ENCODE measurements at regions not wholly inside any gene's neighbourhood (a gene's known extent, or its start where the extent isn't known, plus 50 kb on each side); places are given as distances from the start of the nearest gene placed in this dataset.

- Histone ChIP-seq H3K27ac (no peak overlapping the region), H3K36me3 (replicated peaks) (no peaks in the 10 kb centered on the region), H3K27me3 (replicated peaks) (no peaks in the 10 kb centered on the region), H3K4me3 (ENCODE audit: low read depth, low read length) (no peak overlapping the region)
- TF ChIP-seq, protein P1, sequence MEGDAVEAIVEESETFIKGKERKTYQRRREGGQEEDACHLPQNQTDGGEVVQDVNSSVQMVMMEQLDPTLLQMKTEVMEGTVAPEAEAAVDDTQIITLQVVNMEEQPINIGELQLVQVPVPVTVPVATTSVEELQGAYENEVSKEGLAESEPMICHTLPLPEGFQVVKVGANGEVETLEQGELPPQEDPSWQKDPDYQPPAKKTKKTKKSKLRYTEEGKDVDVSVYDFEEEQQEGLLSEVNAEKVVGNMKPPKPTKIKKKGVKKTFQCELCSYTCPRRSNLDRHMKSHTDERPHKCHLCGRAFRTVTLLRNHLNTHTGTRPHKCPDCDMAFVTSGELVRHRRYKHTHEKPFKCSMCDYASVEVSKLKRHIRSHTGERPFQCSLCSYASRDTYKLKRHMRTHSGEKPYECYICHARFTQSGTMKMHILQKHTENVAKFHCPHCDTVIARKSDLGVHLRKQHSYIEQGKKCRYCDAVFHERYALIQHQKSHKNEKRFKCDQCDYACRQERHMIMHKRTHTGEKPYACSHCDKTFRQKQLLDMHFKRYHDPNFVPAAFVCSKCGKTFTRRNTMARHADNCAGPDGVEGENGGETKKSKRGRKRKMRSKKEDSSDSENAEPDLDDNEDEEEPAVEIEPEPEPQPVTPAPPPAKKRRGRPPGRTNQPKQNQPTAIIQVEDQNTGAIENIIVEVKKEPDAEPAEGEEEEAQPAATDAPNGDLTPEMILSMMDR (IDR thresholded peaks at IDR 0.05; ENCODE audit: low read depth, low read length, missing control alignments), result no peak
- in situ Hi-C loops (cut with HindIII; ENCODE audit: low pct_ligation_motif_present, low sequenced_read_pairs), result no loop called here
- no peak for DNase-seq
Observed at GRCh38 chr5:155471027-155471426, 457.5 kb downstream of the KIF4B start.

DNA sequence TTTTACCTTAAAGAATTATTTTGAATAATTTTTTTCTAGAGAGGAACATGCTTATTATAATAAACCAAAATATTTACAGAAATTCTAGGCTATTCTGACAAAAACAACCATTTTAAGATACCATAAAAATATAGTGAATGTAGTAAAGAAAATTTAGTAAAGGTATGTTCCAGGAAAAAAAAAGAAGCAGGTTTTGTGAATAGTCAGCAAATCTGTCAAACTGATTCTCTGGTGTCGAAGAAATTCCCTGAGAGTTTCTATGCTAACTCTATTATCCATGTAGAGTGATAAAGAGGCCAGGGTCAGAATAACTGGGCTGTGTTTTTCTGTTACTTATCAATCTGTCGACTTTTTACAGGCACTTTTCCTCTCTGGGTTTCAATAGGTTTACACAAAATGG, 459.2 kb downstream of the KIF4B start:
- DNase-seq, result no peak
- Histone ChIP-seq H3K36me3 (replicated peaks) (no peaks in the 10 kb centered on the region), H3K4me3 (ENCODE audit: low read depth, low read length) (no peak overlapping the region), H3K27ac (no peak overlapping the region), H3K27me3 (replicated peaks) (no peaks in the 10 kb centered on the region)
- TF ChIP-seq, protein P1 (IDR thresholded peaks at IDR 0.05; ENCODE audit: low read depth, low read length, missing control alignments), result no peak
- in situ Hi-C loops (cut with HindIII; ENCODE audit: low pct_ligation_motif_present, low sequenced_read_pairs), result no loop called here

DNA sequence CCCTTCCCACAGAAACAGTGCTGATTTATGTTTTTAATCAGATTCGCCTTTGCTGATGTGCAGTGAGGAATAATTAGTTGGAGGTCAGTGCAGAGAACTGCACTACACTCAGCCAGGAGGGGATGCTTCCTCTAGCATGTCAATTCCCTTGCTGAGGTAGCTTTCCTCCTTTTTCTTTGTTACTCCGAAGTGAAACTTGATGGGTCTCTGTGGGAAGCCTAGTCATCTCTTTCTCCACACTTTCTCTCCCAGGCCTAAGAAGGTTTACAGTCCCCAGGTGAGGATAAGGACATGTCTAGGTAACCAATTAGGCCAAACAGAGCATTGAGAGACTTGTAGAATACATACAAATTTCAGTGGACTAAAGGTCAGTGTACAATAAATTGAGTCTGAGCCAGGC, 461.8 kb downstream of the KIF4B start:
- Histone ChIP-seq H3K27me3 (replicated peaks) (no peaks in the 10 kb centered on the region), H3K4me3 (ENCODE audit: low read depth, low read length) (no peak overlapping the region), H3K27ac (no peak overlapping the region), H3K36me3 (replicated peaks) (no peaks in the 10 kb centered on the region)
- TF ChIP-seq, protein P1 (IDR thresholded peaks at IDR 0.05; ENCODE audit: low read depth, low read length, missing control alignments), result no peak
- no peak for DNase-seq
- in situ Hi-C loops (cut with HindIII; ENCODE audit: low pct_ligation_motif_present, low sequenced_read_pairs), result no loop called here

DNA sequence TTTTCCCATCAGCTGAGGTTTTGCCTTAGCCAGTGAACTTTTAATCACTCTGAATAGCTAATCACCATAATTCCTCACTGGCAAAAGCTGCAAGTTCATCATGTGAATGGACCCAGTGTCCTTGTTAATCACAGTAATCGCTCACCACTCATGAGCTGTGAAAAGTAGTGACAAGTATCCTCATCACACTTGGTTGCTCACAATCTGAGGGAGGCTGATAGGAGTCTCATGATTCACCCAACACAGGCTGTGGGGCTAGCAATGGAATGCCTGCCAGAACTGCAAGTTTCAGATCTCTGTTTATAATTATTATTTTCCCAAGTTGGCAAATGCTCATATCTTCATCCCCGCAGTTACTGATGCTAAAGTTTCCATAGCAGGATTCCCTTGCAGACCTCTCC, 467.2 kb downstream of the KIF4B start:
- no peaks in the 10 kb centered on the region for H3K27me3 ChIP-seq (replicated peaks)
- H3K36me3 ChIP-seq (replicated peaks), result no peaks in the 10 kb centered on the region
- TF ChIP-seq, protein P1 (IDR thresholded peaks at IDR 0.05; ENCODE audit: low read depth, low read length, missing control alignments), result no peak
- in situ Hi-C loops (cut with HindIII; ENCODE audit: low pct_ligation_motif_present, low sequenced_read_pairs), result no loop called here
- DNase-seq, result no peak
- no peak overlapping the region for H3K4me3 ChIP-seq (ENCODE audit: low read depth, low read length)
- H3K27ac ChIP-seq, result no peak overlapping the region

DNA sequence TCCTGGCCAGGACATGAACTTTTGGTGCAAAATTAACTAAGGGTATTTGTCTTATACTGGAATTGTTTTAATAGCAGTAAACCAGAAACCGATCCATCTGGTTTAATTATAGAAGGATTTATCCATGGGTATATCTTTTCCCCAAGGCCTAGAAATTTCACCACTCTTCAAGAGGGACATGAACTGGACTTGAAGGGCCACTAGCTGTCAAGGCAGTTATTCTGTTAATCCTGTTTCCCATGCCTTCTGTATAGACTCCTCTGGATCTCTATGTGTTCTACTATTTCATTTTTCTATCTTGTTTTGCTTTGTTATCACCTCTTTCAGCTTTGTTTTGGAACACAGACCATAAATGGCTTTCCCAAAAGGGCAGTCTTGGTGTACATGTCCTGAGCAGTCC, 467.6 kb downstream of the KIF4B start:
- TF ChIP-seq, protein P1 (IDR thresholded peaks at IDR 0.05; ENCODE audit: low read depth, low read length, missing control alignments), result no peak
- Histone ChIP-seq H3K4me3 (ENCODE audit: low read depth, low read length) (no peak overlapping the region), H3K27ac (no peak overlapping the region), H3K36me3 (replicated peaks) (no peaks in the 10 kb centered on the region), H3K27me3 (replicated peaks) (no peaks in the 10 kb centered on the region)
- in situ Hi-C loops (cut with HindIII; ENCODE audit: low pct_ligation_motif_present, low sequenced_read_pairs), result no loop called here
- no peak for DNase-seq

- TF ChIP-seq, protein P1 (IDR thresholded peaks at IDR 0.05; ENCODE audit: low read depth, low read length, missing control alignments), result no peak
- no peak for DNase-seq
- H3K4me3 ChIP-seq (ENCODE audit: low read depth, low read length), result no peak overlapping the region
- no peak overlapping the region for H3K27ac ChIP-seq
- no peaks in the 10 kb centered on the region for H3K36me3 ChIP-seq (replicated peaks)
- H3K27me3 ChIP-seq (replicated peaks), result no peaks in the 10 kb centered on the region
- in situ Hi-C loops (cut with HindIII; ENCODE audit: low pct_ligation_motif_present, low sequenced_read_pairs), result no loop called here
Observed at GRCh38 chr5:155482428-155482827, 468.9 kb downstream of the KIF4B start.
